GM20000 (cell line): ENCODE measurements at regions not wholly inside any gene's neighbourhood (a gene's known extent, or its start where the extent isn't known, plus 50 kb on each side); places are given as distances from the start of the nearest gene placed in this dataset.

Source experiments
- DNase-seq: peaks from one replicate; pipeline ENCODE4 v3.0.0; 2012; ENCODE audit warnings: low spot score
- TF ChIP-seq, protein P1 (sequence below): IDR thresholded peaks from 2 replicates; pipeline ENCODE4 v1.5.1; 2012; ENCODE audit warnings: mild to moderate bottlenecking, control low read depth; ENCODE audit errors: extremely low read depth, missing control alignments

DNA sequence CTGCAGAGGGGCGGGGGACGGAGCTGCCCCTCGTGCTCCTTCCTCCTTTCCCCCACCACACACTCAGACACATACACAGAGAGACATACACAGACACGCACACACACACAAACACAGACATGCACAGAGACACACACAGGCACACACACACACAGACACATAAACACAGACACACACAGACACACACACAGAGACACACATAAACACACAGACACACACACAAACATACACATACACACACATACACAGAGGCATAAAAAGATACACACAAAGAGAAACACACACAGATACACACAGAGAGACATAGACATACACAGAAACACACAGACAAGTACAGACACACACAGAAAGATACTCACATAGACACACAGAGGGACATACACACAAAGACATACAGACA is 136.0 kb downstream of the UQCRFS1 start:
- no peak for DNase-seq
- TF ChIP-seq, protein P1, sequence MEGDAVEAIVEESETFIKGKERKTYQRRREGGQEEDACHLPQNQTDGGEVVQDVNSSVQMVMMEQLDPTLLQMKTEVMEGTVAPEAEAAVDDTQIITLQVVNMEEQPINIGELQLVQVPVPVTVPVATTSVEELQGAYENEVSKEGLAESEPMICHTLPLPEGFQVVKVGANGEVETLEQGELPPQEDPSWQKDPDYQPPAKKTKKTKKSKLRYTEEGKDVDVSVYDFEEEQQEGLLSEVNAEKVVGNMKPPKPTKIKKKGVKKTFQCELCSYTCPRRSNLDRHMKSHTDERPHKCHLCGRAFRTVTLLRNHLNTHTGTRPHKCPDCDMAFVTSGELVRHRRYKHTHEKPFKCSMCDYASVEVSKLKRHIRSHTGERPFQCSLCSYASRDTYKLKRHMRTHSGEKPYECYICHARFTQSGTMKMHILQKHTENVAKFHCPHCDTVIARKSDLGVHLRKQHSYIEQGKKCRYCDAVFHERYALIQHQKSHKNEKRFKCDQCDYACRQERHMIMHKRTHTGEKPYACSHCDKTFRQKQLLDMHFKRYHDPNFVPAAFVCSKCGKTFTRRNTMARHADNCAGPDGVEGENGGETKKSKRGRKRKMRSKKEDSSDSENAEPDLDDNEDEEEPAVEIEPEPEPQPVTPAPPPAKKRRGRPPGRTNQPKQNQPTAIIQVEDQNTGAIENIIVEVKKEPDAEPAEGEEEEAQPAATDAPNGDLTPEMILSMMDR, result no peak

GRCh38 chr19:29076161-29076560 is 136.8 kb downstream of the UQCRFS1 start:
- TF ChIP-seq, protein P1, result no peak
- no peak for DNase-seq

DNA sequence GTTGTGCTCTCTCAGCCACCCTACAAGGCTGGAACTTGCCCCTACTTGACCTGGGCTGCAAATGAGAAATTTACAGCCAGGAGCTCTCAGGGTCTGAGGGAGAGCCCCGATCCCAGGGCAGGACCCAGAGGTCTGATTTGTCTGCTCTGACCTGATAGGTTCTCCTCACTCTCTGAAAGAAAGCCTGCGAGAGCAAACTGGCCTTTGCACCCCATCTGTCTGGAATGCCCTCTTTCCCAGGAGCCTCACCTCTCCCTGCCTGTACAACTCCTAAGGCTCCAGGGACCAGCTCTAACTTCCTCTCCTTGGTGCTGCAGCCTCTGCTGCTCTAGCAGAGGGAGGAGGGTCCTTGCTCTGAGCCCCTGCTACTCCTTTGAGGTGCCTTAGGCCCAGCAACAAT is 137.8 kb downstream of the UQCRFS1 start:
- TF ChIP-seq, protein P1, result no peak
- DNase-seq, result no peak

- TF ChIP-seq, protein P1, result no peak
- no peak for DNase-seq
Measured at GRCh38 chr19:29074579-29074978, 138.4 kb downstream of the UQCRFS1 start.

- DNase-seq, result no peak
- TF ChIP-seq, protein P1, result no peak
Measured at GRCh38 chr19:29067831-29068230, 145.1 kb downstream of the UQCRFS1 start.

DNA sequence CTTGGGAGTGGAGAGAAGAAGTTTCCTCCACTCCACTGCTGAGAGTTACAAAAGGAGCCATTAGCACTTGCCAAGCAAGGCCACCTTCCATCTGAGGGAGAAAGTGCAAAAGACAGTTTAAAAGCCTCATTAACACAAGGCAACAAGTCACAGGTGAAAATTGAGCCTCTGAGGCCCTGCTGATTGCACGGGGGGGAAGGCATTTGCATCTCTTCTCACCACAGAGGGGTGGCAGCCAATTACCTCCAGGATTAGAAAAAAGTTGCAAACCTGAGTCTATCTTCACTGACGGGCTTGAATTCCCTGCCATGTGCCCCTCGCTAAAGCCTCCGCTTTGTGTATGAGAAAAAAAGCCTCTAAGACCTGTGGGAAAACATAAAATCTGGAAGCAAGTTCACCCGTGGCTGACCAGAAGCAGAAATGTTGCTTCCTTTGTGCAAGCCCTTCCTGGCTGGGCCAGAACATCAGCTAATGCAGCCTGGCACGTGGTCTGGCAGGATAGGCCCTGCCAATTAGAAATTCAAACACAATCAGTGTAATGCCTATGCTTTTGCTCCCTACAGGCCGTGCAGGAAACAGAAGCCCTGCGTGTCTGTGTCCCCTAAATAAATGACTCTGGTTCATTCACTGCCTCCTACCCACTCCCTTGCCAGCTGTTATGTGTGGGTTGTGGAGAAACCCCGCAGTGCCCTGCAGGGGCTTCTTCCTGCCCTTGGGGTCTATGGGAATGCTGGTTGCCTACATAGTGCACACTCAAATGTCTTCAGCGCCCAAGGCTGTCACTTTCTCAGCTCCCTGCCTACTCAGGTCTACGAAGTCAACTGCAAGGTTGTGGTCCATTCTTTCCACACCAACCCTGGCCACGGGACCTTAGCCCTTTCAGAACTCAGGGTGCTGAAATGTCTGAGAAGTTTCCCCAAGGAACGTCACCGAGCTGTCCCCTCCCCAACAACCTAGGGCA is 150.2 kb downstream of the UQCRFS1 start:
- DNase-seq, result no peak
- TF ChIP-seq, protein P1, result no peak

DNA sequence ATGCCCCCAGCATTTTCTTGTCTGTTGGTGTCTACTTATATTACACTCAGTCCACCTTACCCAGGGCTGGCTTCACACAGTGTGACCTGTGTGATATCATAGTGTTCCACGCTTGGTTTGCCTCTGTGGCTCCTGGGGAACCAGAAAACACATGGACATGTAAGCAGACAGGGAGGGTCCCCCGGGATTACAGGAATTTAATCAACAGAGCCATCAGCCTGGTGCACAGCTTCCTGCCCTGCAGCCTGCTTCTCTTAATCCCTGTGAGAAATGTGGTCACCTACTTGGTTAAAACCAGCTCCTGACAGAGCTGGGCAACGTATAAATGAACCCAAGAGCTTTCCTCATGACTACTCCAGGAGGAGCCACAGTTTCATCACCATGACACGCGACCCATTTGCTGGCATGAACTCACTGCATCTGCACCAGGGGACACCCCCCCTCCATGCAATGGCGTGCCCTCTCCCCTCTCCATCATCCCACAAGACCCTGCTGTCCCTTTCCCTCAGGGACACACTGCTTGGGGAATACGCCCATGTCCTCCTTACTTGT is 152.1 kb downstream of the UQCRFS1 start:
- DNase-seq, result no peak
- TF ChIP-seq, protein P1, result no peak
